ENCODE measurements at regions not wholly inside any gene's neighbourhood (a gene's known extent, or its start where the extent isn't known, plus 50 kb on each side); places are given as distances from the start of the nearest gene placed in this dataset.

DNA sequence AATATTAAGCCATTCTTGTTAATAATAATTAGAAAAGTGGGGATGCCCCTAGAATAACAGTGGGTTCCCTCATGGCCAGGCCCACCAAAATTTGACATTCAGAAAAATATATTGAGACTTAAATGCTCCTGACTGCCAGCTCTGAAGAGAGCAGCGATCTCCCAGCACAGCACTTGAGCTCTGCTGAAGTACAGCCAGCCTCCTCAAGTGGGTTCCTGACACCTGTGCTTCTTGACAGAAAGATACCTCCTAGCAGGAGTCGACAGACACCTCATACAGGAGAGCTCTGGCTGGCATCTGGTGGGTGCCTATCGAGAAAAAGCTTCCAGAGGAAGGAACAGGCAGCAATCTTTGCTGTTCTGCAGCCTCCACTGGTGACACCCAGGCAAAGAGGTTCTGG lies 261.5 kb downstream of the DTWD2 start:
- POLR2A ChIA-PET = no interaction called here
- TF ChIP-seq FOXK2 (IDR thresholded peaks at IDR 0.05) = no peak
- no peak for TF ChIP-seq HDGF (IDR thresholded peaks at IDR 0.05; ENCODE audit: borderline replicate concordance)
- no peak for TF ChIP-seq SUZ12 (IDR thresholded peaks at IDR 0.05)
- TF ChIP-seq, protein P1, sequence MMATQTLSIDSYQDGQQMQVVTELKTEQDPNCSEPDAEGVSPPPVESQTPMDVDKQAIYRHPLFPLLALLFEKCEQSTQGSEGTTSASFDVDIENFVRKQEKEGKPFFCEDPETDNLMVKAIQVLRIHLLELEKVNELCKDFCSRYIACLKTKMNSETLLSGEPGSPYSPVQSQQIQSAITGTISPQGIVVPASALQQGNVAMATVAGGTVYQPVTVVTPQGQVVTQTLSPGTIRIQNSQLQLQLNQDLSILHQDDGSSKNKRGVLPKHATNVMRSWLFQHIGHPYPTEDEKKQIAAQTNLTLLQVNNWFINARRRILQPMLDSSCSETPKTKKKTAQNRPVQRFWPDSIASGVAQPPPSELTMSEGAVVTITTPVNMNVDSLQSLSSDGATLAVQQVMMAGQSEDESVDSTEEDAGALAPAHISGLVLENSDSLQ (IDR thresholded peaks at IDR 0.05) = no peak
- no peak for TF ChIP-seq FOXM1 (IDR thresholded peaks at IDR 0.05; ENCODE audit: borderline replicate concordance)
- no peak for TF ChIP-seq SP1 (IDR thresholded peaks at IDR 0.05)
- no peak for TF ChIP-seq FOXA1 (IDR thresholded peaks at IDR 0.05)
- TF ChIP-seq TARDBP (IDR thresholded peaks at IDR 0.05) = no peak
- TF ChIP-seq L3MBTL2 (conservative IDR thresholded peaks at IDR 0.05) = no peak
- TF ChIP-seq ZNF384 (IDR thresholded peaks at IDR 0.05) = no peak
- no peak for TF ChIP-seq ELF4 (IDR thresholded peaks at IDR 0.05)
- no peak for TF ChIP-seq LEF1 (IDR thresholded peaks at IDR 0.05; ENCODE audit: borderline replicate concordance)
- TF ChIP-seq NFRKB (IDR thresholded peaks at IDR 0.05) = no peak
- TF ChIP-seq CTBP1 (IDR thresholded peaks at IDR 0.05; ENCODE audit: borderline replicate concordance) = no peak
- no peak for TF ChIP-seq ARNT (IDR thresholded peaks at IDR 0.05)
- no peak for TF ChIP-seq BHLHE40 (IDR thresholded peaks at IDR 0.05; ENCODE audit: borderline replicate concordance)
- DNase-seq (ENCODE audit: extremely low spot score) = no peak
- CTCF ChIA-PET = no interaction called here

DNA sequence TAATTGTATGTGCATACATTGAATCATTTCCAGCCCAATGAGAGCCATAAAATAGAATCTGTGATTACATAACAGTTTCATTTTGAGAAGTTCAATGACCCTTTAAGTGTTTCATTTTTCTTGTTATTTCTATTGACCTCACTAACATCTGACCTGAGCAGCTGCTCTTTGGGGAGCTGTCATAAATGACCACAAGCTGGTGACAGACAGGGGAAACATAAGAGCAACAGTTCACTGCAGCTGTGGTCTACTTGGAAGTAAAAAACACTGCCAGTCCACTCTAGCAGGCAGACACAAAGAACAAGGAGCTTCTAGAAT lies 265.4 kb downstream of the DTWD2 start:
- ChIA-PET POLR2A (no interaction called here), CTCF (no interaction called here)
- no peak for DNase-seq (ENCODE audit: extremely low spot score)
- TF ChIP-seq BHLHE40 (IDR thresholded peaks at IDR 0.05; ENCODE audit: borderline replicate concordance) (no peak), FOXK2 (IDR thresholded peaks at IDR 0.05) (no peak), FOXA1 (IDR thresholded peaks at IDR 0.05) (no peak), TARDBP (IDR thresholded peaks at IDR 0.05) (no peak), ARNT (IDR thresholded peaks at IDR 0.05) (no peak), CTBP1 (IDR thresholded peaks at IDR 0.05; ENCODE audit: borderline replicate concordance) (no peak), FOXM1 (IDR thresholded peaks at IDR 0.05; ENCODE audit: borderline replicate concordance) (no peak), L3MBTL2 (conservative IDR thresholded peaks at IDR 0.05) (no peak), HDGF (IDR thresholded peaks at IDR 0.05; ENCODE audit: borderline replicate concordance) (no peak), SUZ12 (IDR thresholded peaks at IDR 0.05) (no peak), ELF4 (IDR thresholded peaks at IDR 0.05) (no peak), LEF1 (IDR thresholded peaks at IDR 0.05; ENCODE audit: borderline replicate concordance) (no peak), NFRKB (IDR thresholded peaks at IDR 0.05) (no peak)
- TF ChIP-seq, protein P1 (IDR thresholded peaks at IDR 0.05) = no peak

DNA sequence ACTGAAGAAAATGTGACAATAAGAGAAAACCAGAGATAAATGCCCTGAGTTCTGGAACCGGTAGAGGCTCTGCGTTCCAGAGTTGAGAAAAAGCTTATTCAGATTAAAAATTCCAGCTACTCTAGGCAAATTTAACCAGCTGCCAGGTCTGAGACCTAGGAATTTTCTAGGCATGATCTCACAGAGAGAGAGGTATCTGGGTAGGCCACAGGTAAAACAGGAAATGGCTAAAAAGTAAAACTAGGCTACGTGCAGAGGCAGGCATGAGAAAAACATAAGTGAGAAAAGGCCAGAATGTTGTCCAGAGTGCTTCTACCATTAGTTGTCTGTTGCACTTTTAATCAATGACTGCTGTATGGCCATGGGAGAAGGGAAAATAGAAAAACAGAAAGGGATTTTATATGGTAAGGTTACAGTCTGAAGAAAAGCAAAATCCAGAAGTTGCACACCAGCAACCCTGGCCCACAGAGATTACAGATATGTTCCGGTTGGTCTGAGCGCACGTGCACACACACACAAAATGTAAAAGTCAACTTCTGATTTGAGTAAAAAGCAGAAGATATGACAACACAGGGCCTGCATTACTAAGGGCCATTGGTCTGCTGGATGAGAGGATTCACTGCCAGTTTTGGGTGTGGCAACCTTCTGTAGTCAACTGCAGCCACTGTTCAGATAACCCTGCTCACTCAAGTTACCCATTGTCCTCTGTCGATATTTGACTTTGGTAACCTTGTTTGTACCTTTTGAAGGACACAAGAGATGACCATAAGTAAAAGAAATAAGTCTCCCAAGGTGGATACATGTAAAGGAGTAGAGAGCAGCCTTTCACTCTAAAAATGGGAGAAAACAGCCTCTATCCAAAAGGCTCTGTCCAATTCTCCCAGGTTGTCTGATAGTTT lies 266.0 kb downstream of the DTWD2 start:
- POLR2A ChIA-PET = no interaction called here
- TF ChIP-seq TARDBP (IDR thresholded peaks at IDR 0.05) = no peak
- TF ChIP-seq BHLHE40 (IDR thresholded peaks at IDR 0.05; ENCODE audit: borderline replicate concordance) = no peak
- TF ChIP-seq FOXM1 (IDR thresholded peaks at IDR 0.05; ENCODE audit: borderline replicate concordance) = no peak
- no peak for TF ChIP-seq NFRKB (IDR thresholded peaks at IDR 0.05)
- TF ChIP-seq FOXK2 (IDR thresholded peaks at IDR 0.05) = no peak
- no peak for TF ChIP-seq HDGF (IDR thresholded peaks at IDR 0.05; ENCODE audit: borderline replicate concordance)
- TF ChIP-seq LEF1 (IDR thresholded peaks at IDR 0.05; ENCODE audit: borderline replicate concordance) = no peak
- TF ChIP-seq ZNF384 (IDR thresholded peaks at IDR 0.05) = no peak
- TF ChIP-seq SP1 (IDR thresholded peaks at IDR 0.05) = no peak
- TF ChIP-seq ELF4 (IDR thresholded peaks at IDR 0.05) = no peak
- TF ChIP-seq ARNT (IDR thresholded peaks at IDR 0.05) = no peak
- TF ChIP-seq L3MBTL2 (conservative IDR thresholded peaks at IDR 0.05) = no peak
- no peak for TF ChIP-seq FOXA1 (IDR thresholded peaks at IDR 0.05)
- TF ChIP-seq, protein P1 (IDR thresholded peaks at IDR 0.05) = no peak
- TF ChIP-seq CTBP1 (IDR thresholded peaks at IDR 0.05; ENCODE audit: borderline replicate concordance) = no peak
- TF ChIP-seq SUZ12 (IDR thresholded peaks at IDR 0.05) = no peak
- CTCF ChIA-PET = no interaction called here
- no peak for DNase-seq (ENCODE audit: extremely low spot score)

DNA sequence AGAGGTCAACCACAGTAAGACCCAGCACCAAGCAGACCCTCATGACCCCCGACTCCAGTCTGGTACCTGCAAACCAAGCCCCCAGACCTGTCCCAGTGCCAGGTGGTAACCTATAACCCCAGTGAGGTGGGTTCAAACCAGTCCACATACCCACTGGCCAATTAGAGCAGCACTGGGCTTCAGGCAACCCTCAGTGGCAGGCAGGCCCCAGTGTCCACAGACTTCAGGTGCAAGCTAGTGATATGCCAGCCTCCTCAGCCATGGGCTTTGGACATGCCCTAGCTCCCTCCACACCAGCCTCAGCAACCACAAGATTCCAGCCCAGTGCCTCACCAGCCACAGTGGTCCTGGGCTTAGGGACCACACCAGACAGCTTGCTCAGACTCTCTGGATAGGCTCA lies 276.6 kb downstream of the DTWD2 start:
- TF ChIP-seq NFRKB (IDR thresholded peaks at IDR 0.05) (no peak), L3MBTL2 (conservative IDR thresholded peaks at IDR 0.05) (no peak), LEF1 (IDR thresholded peaks at IDR 0.05; ENCODE audit: borderline replicate concordance) (no peak), SUZ12 (IDR thresholded peaks at IDR 0.05) (no peak), ELF4 (IDR thresholded peaks at IDR 0.05) (no peak), BHLHE40 (IDR thresholded peaks at IDR 0.05; ENCODE audit: borderline replicate concordance) (no peak), FOXA1 (IDR thresholded peaks at IDR 0.05) (no peak), ARNT (IDR thresholded peaks at IDR 0.05) (no peak), ZNF384 (IDR thresholded peaks at IDR 0.05) (no peak), TARDBP (IDR thresholded peaks at IDR 0.05) (no peak), FOXM1 (IDR thresholded peaks at IDR 0.05; ENCODE audit: borderline replicate concordance) (no peak), CTBP1 (IDR thresholded peaks at IDR 0.05; ENCODE audit: borderline replicate concordance) (no peak), HDGF (IDR thresholded peaks at IDR 0.05; ENCODE audit: borderline replicate concordance) (no peak), FOXK2 (IDR thresholded peaks at IDR 0.05) (no peak), SP1 (IDR thresholded peaks at IDR 0.05) (no peak)
- TF ChIP-seq, protein P1 (IDR thresholded peaks at IDR 0.05) = no peak
- DNase-seq (ENCODE audit: extremely low spot score) = no peak
- POLR2A ChIA-PET = no interaction called here
- CTCF ChIA-PET = no interaction called here

Measured in HEK293T (cell line).